CD4-positive, alpha-beta T cell treated with Interleukin-10 for 1 hour (primary cell): ENCODE measurements at regions not wholly inside any gene's neighbourhood (a gene's known extent, or its start where the extent isn't known, plus 50 kb on each side); places are given as distances from the start of the nearest gene placed in this dataset.

Source experiments
- DNase-seq: peaks from one replicate; pipeline ENCODE4 v3.0.0-alpha.2; 2020

DNA sequence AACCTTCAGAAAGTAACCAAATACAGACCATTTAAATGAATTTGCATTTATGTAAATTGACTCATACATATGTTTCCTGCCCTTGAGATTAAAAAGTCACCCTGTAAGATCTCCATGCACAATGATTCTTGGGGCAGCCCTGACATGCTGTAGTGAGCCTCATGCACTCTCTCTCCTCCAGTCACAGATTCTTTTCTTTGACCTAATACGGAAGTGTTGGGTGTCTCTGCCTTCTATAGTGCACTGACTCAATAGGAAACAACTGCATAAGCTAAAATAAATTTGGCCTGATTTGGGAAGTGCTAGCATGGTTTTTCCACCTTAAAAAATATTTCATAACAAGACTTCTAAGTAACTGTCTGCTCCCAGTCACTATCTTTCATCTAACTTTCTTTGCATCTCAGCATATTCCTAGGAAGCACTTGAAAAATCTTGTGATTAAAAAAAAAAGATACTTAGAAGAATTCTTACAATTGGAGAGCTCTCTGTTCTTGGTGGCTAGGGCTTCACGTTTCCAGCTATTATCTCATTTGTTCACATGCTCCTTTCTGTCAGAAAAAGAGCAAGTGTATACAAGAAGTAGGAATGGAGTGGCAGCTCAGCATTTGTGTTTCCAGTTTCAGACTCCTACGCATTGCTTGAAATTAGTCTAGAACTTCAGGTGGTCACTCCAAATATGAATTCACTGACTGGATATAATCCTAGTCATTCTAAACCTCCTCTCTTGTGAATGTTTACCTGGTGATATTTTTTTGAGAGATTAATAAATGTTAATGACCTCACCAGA lies 207.9 kb upstream of the COL8A1 start:
- no peak for DNase-seq

DNA sequence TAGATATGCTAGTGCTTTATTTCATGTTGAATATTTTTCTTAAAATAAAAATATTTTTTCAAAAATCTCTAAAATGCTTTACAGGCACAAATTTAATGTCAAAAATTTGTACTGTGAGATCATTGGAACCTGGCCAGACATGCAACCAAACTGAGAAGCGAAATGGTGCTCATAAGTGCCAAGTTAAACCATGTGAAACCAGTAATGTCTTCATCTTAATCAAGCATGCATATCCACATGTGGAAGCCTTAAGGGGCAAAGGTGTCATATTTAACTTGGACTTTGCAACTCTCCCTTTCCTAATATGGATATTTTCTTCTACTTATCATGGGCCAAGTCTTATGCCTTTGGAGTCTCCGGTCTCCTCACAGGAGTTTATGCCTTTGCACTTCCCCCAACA lies 208.9 kb upstream of the COL8A1 start:
- no peak for DNase-seq

DNA sequence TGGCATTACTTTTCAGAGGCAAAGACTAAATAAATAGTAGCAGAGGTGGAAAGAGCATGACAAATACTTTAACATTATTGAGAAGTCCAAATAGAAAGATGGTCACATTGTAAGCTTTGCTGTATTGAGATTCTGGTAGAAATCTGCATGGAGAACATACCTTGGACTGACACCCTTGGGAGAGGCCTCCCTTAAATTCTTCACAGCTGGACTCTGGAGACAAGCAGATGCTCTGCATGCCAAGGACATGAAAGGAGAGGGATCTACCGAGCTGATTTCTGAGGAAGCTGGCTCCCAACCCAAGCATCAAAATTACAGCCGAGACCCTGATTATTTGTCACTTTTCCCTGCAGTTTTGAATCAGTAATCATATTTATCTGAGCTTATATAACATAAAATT lies 212.5 kb upstream of the COL8A1 start:
- no peak for DNase-seq

DNA sequence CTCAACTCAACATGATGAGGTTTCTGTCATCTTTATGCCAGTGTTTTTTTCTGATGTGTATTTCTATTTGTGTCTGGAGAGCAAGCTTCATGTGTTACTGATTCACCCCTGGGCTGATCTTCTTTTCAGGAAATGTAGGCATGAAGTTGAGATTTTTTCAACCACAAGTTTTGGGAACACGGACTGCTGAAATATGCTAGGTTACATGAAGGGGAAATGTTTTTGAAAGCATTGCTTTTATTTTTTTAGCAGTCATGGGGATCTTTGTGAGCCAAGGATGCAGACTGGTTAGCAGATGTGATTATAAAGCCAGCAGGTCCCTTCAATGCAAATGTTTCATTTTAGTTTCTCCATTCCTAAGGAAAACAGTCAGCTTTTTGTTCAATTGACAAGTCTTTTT lies 219.3 kb upstream of the COL8A1 start:
- DNase-seq, result no peak

DNA sequence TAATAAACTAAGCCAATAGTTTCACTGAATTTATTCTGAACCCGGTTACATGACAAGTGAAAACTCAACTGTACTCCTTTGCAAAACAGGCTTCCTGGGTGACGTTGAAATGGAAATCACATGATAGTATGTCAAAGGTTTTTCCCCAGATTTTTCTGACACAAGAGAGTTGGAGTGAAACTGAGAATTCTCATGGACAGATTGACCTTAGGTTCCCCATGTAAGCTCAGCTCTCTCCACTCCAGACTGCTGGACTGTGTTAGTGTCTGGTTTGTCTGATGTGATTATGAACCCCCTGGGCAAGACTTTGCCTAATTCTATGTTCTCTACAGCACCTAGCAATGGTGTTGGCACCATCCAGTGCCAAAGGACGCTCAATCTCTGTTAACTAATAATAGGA lies 219.7 kb upstream of the COL8A1 start:
- no peak for DNase-seq

DNA sequence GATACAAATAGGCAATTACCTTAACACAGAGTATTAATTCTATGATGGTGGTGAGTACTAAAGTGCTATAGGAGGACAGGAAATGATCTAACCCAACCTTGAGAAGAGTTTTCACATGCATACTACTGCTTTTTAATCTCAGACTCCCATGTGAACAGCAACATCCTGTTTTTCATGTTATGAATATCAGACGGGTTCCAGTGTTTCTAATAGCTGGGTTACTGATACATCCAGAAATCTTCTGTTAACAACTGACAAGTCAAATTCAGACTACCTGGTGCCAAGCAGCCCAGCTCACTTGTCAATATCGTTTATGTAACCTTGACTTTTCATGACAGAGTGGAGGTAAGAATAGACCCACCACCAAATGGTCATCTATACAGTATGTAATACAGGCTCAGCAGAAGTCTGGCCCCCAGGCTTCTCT lies 220.2 kb upstream of the COL8A1 start:
- DNase-seq, result no peak

DNA sequence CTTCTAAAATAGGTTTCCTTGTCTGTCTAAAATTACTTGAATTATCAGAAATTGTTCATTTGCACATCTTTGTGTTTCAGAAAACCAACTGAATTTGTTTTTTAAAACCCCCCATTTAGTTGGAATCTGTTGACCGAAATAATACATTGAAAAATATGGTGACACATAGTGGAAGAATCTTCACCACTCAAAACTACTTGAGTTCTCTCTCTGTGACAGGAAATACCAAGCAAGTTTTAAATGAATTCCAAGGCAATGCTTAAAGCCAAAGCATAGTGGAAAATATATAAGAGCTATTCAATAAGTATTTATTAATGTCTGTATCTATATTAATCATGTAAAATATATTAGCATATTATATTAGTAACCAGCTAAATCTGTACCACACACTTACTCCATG lies 224.9 kb upstream of the COL8A1 start:
- DNase-seq, result no peak

DNA sequence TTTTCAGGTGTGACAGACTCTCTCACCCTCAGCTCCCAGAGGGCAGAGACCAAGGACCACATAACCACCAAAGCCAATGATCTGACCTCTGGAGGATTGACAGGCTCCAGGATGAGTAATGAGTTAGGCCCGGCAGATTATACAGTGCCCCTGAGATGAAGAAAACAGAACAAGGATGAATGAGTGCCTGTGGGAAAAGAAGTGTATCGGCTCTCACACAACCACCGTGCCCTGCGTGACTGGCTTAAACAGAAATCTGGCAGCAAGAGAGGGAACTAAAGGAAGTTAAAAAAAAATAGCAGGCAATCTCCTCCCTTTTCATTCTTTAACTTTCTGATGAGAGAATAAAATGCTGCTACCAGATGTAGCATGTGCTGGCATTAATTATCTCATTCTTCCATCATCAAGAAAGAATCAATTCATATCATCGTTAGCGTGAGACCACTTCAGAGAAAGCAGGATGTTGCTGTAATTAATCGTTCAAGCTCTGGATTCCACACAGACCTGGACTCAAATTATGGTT lies 227.5 kb upstream of the COL8A1 start:
- no peak for DNase-seq

DNA sequence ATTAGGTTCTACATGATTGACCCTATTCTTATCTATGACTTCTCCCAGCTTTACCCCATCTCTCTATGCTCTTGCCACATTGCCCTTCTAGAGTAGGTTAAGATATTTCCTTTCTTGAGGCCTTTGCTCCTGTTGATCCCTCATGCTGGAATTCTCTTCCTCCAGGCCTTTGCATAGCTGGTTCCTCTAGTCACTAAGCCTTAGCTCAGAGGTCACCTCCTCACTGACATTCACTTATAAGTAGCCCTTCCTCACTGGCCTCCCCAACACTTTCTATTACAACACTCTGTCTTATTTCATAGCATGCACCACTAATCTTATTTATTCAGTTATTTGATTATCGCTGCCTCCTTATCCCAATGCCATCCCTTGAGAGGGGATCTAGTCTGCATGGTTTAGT lies 228.4 kb upstream of the COL8A1 start:
- no peak for DNase-seq

DNA sequence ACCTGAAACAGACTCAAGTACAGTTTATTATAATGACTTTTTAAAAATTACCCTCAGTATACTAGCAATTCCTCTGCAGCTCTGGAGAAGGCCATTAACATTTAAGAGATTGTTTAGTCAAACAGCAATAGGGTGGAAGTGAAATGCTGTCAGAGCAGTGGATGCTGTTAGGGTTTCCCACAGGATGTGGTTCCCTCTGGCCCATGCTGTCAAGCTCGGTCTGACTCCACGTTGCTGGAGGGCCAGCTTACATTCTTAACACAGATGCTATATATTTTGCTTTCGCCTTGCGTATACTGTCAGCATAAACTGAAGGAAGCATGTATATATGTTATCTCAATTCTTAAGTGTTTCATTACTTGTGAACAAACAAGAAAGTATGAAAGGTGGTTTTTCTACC lies 231.1 kb upstream of the COL8A1 start:
- DNase-seq, result no peak

DNA sequence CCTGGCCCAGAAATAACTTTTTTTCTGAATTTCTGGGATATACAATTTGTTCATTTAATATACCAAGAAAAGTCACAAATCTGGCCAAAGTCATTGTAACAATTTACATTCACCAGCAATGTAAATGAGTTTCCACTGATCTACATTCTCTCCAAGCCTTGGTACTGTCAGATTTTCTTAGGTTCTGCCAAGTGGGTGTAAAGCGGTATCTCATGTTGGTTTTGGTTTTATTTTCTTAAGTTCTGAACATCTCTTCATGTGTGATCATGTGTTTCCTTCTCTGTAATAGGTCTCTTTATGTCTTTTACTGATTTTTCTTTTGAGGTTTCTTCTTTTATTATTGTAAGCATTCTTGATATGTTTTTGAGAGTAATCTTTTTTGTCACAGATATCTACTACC lies 235.6 kb upstream of the COL8A1 start:
- DNase-seq, result no peak

DNA sequence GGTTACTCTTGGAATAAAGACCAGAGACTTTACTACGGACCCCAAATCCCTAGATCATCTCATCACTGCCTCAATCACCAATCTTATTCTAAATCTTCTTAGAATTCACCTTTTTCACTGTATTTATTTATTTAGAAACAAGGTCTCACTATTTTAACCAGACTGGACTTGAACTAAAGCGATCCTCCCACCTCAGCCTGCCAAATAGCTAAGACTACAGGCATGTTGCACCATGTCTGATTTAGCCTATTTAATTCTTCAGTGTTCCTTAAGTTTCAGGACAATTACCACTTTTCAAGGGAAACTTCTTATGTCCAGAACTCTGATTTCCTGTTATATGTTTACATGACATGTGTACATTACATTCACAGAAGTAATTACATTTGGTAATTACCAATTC lies 238.0 kb upstream of the COL8A1 start:
- no peak for DNase-seq

DNA sequence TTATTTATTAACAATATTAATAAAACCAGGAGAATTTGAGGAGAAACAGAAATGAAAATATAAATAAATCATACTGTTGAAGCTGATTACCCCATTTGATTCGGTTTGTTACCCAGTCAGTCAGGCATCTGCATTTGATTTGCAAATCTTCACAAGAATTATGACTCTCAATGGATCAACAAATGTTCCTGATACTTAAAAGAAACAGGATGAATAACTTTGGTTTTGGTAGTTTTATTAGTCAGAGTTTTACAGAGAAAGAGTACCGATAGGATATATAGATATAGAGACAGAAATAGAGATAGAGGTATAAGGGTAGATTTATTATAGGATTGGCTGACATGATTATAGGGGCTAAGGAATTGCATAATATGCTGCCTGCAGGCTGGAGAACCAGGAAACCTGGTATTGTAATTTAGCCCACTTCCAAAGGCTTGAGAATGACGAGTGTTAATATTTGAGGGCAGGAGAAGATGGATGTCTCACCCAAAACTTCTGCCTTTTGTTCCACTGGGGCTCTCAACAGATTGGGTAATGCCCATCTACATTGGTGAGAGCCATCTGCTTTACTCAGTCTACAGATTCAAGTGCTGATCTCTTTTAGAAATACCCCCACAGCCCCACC lies 241.6 kb upstream of the COL8A1 start:
- no peak for DNase-seq

DNA sequence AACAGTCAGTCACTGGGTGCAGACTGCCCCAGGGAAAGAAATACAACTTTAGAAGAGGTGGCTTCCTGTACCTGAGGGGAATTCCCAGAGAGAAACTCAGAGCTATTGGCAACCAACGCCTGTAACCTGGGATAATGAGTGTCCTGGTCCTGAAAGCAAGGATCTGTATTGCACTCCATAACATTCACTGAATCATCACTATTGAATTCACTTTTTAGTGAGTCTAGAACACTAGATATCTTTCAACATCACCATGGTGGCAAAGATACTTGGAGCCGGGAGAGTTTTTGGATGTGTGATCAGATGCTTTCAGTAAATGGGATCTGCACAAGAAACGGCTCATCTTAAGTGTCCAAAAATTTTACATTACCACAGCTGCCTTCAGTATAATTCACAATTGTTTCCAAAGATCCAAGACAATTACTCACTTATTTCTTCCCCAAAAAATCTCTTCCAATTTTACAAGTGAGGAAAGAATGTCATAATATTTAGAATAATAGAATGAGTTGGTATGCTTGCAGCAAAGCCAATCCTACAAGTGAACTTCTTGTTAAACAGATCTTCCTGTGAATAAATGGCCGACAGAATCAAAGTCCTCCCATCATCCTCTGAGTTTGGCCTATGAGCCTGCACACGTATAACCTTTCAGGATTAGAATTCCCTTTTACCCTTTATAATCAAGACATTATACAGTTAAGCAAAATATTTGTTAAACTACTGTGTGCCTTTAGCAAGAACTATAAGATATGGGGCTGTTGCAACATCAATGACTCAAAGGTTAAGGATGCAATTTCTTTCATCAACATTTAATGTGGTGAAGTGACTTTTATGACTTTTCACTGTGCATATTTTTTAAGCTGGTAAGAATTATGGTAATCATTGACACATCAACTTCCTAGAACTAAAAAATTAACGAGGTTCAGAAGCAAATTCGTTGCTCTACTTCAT lies 243.3 kb upstream of the COL8A1 start:
- no peak for DNase-seq

DNA sequence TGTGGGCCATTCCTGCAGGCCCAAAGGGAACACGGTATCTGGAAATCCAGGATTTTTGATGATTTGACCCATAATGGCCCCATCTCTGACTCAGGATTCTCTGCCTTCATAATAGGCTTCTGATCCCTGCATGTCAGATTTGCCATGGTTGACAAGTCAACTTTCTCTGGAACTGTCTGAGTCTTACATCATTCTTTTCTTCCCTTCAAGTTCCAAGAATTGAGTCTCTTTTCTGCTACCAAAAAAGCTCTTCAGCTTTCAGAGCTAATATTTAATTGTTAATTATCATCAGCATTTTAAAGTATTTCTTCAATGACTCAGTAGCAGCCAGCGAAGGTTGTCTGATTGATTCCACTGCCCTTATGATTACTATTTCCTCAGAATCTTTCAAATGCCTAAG lies 244.4 kb upstream of the COL8A1 start:
- no peak for DNase-seq

DNA sequence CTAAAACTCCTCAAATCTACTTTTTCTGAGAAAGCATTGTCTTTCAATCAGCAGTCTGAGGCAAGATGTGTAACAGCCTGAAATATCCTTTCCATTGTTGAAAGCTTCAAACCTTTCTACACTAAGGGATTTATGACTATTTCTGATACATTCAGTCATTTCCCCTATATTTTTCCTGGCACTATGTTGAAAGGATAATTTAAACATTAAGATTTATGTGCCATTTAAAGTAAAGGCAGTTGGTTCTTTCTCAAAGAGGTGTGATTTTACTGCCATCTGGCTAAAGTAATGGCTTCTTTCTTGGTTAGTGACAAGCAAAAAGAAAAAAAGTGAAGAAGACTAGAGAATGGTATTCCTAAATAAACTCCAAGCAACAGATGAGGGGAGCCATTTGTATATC lies 249.6 kb upstream of the COL8A1 start:
- no peak for DNase-seq

DNA sequence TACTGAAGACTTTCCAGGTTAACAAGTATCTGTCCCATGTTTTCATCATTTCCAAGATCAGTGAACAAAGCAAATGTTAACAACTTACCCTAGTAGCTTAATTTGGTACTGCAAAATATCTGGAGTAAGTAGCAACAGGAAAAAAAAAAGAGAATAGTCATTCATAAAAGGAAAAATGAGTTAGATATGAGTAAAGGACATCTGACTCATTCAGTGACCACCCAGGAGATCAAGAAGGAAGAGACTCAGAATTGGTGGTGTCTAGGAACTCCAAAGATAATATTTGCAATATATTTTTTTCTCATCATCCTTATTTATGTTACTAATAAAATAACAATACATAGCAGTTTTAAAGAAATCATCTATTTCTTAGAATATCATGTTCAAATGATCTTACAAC lies 253.8 kb upstream of the COL8A1 start:
- no peak for DNase-seq

DNA sequence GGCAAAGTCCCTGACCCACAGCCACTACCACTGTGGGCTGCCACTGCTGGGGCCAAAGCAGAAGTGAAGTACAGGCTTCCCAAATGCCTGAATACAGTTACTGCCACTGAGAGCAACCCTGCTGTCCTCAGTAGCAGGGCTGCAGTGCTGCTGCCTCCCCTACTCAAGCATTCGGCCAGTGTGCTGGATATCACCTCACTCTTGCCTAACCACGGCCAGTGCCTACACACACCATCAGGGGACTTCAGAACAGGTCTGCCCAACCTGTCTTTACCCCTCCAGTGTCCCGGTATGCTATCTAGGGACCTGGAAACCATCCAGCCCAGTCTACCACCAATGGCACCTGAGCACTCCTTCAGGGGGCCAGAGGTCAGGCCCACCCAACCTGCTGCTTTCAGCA lies 261.5 kb upstream of the COL8A1 start:
- DNase-seq, result no peak

DNA sequence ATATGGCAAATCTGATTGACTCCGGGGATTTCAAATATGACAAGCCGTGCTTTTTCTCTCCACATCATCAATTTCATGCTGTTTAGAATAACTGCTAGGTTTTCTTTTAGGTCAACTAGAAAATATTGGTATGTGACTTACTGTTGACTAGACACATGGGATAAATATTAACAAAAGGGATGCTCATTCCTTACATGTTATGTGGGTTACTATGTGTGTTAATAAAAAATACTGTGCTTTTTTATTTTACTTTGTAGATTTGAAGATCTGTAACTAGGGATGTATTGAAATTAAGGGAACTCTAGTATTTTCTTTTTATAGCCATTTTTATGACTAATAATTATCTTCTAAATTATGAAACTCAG lies 264.6 kb upstream of the COL8A1 start:
- no peak for DNase-seq

DNA sequence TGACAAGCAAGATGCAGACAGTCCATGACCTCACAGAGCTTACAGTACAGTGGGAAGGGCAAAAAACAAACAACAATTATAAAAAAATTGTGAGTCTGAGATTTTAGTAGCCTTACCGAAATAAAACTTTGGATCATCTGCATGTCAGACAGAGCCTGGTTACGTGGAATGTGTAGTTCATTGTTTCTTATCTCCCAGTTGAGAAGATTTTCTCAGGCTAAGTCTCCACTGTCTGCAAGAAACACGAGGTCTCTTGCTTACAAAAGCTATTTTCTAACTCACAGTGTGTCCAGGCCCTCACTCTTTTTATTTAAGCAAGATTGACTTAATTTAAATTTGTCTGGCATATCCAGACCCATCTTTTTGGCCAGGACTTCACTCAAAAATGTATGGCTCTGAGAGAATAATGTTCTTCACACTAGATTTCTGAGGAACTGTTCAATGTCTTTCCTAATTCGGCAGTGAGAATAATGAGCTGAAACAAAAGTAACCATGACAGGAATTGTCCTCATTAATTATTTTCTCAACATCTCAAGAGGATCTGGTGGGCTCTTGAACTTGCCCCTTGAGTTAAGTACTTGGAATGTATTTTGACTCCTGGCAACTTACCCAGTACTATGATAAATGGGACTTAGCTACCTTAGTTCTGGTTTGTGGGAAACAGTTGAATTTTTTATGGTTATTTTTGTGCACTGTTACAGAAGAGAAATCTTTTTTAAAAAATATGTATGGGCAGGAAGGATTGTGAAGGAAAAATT lies 265.1 kb upstream of the COL8A1 start:
- DNase-seq, result no peak

DNA sequence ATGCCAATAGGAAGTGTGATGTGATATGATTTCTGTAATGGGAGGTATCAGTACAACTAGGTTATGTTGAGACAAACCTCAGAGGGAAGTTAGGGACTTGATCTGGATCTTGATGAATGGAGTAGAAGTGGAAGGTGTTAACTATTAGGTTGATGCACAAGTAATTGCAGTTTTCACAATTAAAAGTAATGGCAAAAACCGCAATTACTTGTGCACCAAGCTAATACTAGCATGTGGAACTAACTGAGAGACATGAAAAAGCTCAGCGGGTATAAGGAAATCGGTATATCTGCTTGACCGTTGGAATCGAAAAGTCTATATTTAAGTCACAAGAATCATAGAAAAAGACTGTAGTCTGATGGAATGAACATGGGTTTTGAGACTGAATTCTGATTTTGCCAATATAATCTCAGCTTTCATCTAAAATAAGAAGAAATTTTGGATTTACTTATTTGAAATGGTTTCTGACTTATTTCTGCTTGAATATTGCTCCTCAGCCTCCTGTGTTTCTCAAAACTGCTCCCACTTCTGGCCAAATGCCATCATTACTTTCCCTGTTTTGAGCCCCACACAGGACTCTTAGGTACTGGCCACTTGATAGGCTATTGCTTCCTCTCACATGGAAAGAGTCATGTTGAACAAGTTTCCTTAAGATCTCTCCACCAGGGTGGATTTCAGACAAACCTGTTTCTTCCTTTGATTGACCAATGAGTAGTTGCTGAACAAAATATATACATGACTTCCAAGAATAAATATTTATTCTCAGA lies 271.5 kb upstream of the COL8A1 start:
- DNase-seq, result no peak

DNA sequence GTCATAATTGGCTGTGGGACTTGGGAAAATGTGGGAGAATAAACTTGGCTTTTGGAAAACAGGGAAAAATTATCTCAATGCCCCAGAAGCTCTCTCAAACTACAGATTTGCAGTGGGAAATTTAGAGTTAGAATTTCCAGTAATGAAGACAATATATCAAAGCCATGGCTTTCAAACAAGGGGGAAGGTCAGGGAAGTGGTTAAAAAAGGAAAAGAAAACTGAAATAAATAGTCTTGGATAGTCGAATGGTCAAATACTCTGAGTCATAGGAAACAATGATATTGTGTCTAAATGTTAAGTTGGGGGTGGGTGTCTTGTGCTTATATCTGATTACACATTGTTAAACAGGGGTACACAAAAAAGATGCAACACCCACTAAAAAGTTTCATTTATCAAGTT lies 272.4 kb upstream of the COL8A1 start:
- no peak for DNase-seq
